Caco-2 (cell line): ENCODE measurements at regions not wholly inside any gene's neighbourhood (a gene's known extent, or its start where the extent isn't known, plus 50 kb on each side); places are given as distances from the start of the nearest gene placed in this dataset.

Source experiments
- BruUV-seq: library from RNA; stranded (reverse); fragments of 400-500 nt; replicated peaks from 2 replicates; lab custom pipeline; 2021; lab: Mats Ljungman, UMichigan
- CTCF ChIA-PET: fragments of 300-600 bp; sonication (Branson Sonifier 250); formaldehyde crosslinking; loops from one replicate; lab custom pipeline; 2022; ENCODE audit warnings: antibody characterized with exemption; lab: Charles Lee
- POLR2A ChIA-PET: fragments of 300-600 bp; sonication (Branson Sonifier 250); formaldehyde crosslinking; loops from one replicate; lab custom pipeline; 2022; ENCODE audit warnings: antibody characterized with exemption; lab: Charles Lee
- DNase-seq, 2 experiments: peaks; one replicate each; pipeline versions ENCODE4 v3.0.0 to v3.0.0-alpha.2; 2020 to 2022
- H3K27me3 ChIP-seq: replicated peaks from 2 replicates; pipeline ENCODE4 v1.6.0; 2011; ENCODE audit warnings: low read length; ENCODE audit not compliant: control insufficient read depth, insufficient read depth
- H3K36me3 ChIP-seq: 2 replicates; pipeline ENCODE4 v1.5.1; 2011; ENCODE audit warnings: low read length; ENCODE audit not compliant: control insufficient read depth, insufficient read depth
- H3K4me1 ChIP-seq: fragments of 250-450 bp; sonication (Bioruptor Pico); 2 replicates; pipeline ENCODE4 v1.5.1; 2020; ENCODE audit warnings: mild to moderate bottlenecking
- H3K4me3 ChIP-seq: 2 replicates; pipeline ENCODE4 v1.5.1; 2011; ENCODE audit warnings: low read depth, mild to moderate bottlenecking, control low read depth, low read length
- H3K9me3 ChIP-seq: fragments of 250-450 bp; sonication (Bioruptor Pico); 2 replicates; pipeline ENCODE4 v1.5.1; 2020; ENCODE audit warnings: mild to moderate bottlenecking, moderate library complexity
- H3K27ac Mint-ChIP-seq: one replicate; pipeline ENCODE4 v1.8.0; 2022; ENCODE audit warnings: mixed read lengths; ENCODE audit not compliant: unreplicated experiment
- H3K27me3 Mint-ChIP-seq: one replicate; pipeline ENCODE4 v1.8.0; 2022; ENCODE audit warnings: mixed read lengths; ENCODE audit not compliant: insufficient read depth, unreplicated experiment
- H3K36me3 Mint-ChIP-seq: one replicate; pipeline ENCODE4 v1.8.0; 2022; ENCODE audit warnings: mild to moderate bottlenecking, mixed read lengths; ENCODE audit not compliant: insufficient read depth, unreplicated experiment
- H3K4me1 Mint-ChIP-seq: one replicate; pipeline ENCODE4 v1.8.0; 2022; ENCODE audit warnings: low read depth, mixed read lengths; ENCODE audit not compliant: unreplicated experiment
- H3K4me3 Mint-ChIP-seq: one replicate; pipeline ENCODE4 v1.8.0; 2022; ENCODE audit warnings: mild to moderate bottlenecking, moderate library complexity, mixed read lengths; ENCODE audit not compliant: unreplicated experiment
- H3K9me3 Mint-ChIP-seq: one replicate; pipeline ENCODE4 v1.8.0; 2022; ENCODE audit warnings: mixed read lengths; ENCODE audit not compliant: unreplicated experiment
- intact Hi-C: fragments of 100-400 bp; cut with micrococcal nuclease; formaldehyde crosslinking; loops from one replicate; pipeline ENCODE4 v1.10.0; 2022; ENCODE audit not compliant: unreplicated experiment
- TF ChIP-seq, protein P1 (sequence below), 2 experiments: fragments of 200-600 bp in 1 of 2; IDR thresholded peaks; 1 replicate in 1 of 2; 2 replicates in 1 of 2; pipeline versions ENCODE4 v1.5.1 to v1.8.0; 2011 to 2022; ENCODE audit warnings: antibody characterized with exemption in 1 of 2, control low read depth in 1 of 2, inconsistent platforms in 1 of 2, low read depth in 1 of 2, low read length in 1 of 2, mild to moderate bottlenecking in 1 of 2, moderate library complexity in 1 of 2; ENCODE audit not compliant: insufficient read depth in 1 of 2, severe bottlenecking in 1 of 2, unreplicated experiment in 1 of 2

DNA sequence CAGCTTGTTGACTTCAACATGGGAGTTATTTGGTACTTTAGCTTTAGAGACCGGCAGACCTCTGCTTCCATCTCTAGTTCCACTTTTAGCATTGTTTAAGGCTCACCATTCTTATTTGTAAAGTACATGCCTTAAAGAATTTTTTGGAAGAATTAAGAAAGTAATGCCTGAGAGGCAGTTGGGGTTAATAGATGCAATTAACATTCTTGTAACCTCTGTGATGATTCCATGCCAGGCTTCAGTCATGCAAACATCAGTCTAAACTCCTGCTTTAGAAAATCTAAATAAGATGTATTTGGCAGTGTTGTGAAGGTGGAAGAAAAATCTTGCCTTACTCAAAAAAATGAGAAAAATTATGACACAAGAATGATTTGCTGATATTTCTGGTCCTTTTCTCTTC is 79.9 kb upstream of the UBAC2 start:
- Histone ChIP-seq H3K27me3 (no peaks in the 10 kb centered on the region), H3K36me3 (no peaks in the 10 kb centered on the region), H3K4me1 (no peaks in the 10 kb centered on the region), H3K9me3 (no peaks in the 10 kb centered on the region), H3K4me3 (no peak overlapping the region)
- ChIA-PET POLR2A (no interaction called here), CTCF (no interaction called here)
- Mint-ChIP-seq H3K27ac (no peak overlapping the region), H3K36me3 (no peaks in the 10 kb centered on the region), H3K9me3 (no peaks in the 10 kb centered on the region), H3K27me3 (peaks cover 5% of the 10 kb centered on the region), H3K4me1 (peaks cover 11% of the 10 kb centered on the region), H3K4me3 (no peak overlapping the region)
- BruUV-seq: no TSS peak
- TF ChIP-seq, protein P1, sequence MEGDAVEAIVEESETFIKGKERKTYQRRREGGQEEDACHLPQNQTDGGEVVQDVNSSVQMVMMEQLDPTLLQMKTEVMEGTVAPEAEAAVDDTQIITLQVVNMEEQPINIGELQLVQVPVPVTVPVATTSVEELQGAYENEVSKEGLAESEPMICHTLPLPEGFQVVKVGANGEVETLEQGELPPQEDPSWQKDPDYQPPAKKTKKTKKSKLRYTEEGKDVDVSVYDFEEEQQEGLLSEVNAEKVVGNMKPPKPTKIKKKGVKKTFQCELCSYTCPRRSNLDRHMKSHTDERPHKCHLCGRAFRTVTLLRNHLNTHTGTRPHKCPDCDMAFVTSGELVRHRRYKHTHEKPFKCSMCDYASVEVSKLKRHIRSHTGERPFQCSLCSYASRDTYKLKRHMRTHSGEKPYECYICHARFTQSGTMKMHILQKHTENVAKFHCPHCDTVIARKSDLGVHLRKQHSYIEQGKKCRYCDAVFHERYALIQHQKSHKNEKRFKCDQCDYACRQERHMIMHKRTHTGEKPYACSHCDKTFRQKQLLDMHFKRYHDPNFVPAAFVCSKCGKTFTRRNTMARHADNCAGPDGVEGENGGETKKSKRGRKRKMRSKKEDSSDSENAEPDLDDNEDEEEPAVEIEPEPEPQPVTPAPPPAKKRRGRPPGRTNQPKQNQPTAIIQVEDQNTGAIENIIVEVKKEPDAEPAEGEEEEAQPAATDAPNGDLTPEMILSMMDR (IDR thresholded peaks at IDR 0.05; ENCODE audit: insufficient read depth in 1 of 2, low read depth in 1 of 2, low read length in 1 of 2, severe bottlenecking in 1 of 2, unreplicated experiment in 1 of 2): no peak
- intact Hi-C loops: no loop called here
- no peak for DNase-seq

DNA sequence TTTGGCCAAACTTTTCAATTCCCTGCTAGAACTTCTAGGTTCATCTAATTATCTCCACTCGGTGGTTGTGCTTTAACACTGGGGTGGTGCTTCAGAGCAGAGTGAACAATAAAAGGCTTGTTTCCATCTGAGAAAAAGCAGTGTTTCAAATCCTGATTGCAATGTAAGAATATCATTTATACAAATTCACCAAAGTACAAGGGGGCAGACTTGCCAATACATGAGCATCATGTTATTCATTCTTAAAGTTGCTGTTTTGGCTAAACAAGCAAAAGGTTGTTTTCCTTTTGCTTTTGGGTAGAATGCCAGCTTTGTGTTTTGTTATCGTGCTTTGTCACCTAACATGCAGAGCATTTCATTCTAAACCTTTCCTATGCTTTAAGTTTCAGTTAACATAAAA is 78.5 kb upstream of the UBAC2 start:
- CTCF ChIA-PET: no interaction called here
- H3K36me3 Mint-ChIP-seq: no peaks in the 10 kb centered on the region

DNA sequence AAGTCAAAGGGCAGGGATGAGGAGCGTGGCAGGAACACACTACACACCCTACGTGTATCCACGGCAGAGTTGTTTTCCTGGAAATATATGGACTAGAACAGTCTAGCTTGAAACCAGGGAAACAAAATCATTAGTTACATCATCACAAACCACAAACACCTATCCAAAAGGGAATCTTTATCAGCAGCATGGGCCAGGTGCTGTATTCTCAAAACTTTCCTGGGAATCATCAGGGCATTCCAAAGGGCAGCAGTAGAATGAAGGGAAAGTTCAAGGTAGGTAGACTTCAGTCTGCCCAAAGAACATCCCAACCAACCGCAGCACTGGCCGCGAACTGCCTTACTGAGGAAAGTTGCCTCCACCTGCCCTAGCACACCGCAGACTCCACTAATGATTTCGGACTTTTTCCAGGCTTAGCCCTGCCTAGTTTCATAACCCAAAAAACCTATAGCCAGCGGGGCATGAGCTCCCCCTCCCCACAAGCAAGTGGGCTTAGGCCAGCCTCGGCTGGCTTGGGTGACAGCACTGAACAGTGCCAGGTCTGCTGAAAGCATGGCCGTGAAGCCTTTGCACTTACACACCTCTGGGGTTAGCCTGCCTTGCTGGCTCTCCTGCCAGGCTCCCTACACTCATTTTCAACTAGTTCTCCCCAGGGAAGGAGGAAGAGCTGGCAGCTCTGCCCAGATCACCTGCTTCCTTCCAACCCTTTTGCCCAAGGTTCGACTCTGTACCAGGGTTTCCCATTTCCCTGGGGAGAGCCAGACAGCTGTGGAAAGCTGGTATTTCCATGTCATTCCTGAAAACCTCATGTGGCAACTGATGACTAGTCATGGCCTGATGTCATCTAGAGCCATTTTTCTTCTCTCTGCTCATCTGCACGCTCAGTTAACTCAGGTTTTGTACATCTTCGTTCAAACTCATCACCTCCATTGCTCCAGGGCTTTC is 77.3 kb upstream of the UBAC2 start:
- no peak for DNase-seq
- no peaks in the 10 kb centered on the region for H3K9me3 Mint-ChIP-seq
- H3K36me3 Mint-ChIP-seq: no peaks in the 10 kb centered on the region
- Histone ChIP-seq H3K9me3 (no peaks in the 10 kb centered on the region), H3K4me3 (no peak overlapping the region), H3K27me3 (no peaks in the 10 kb centered on the region), H3K4me1 (no peaks in the 10 kb centered on the region), H3K36me3 (no peaks in the 10 kb centered on the region)
- TF ChIP-seq, protein P1 (IDR thresholded peaks at IDR 0.05; ENCODE audit: insufficient read depth in 1 of 2, low read depth in 1 of 2, low read length in 1 of 2, severe bottlenecking in 1 of 2, unreplicated experiment in 1 of 2): no peak
- ChIA-PET CTCF (no interaction called here), POLR2A (no interaction called here)
- peaks cover 5% of the 10 kb centered on the region for H3K27me3 Mint-ChIP-seq
- H3K27ac Mint-ChIP-seq: no peak overlapping the region
- peaks cover 11% of the 10 kb centered on the region for H3K4me1 Mint-ChIP-seq
- no peak overlapping the region for H3K4me3 Mint-ChIP-seq
- BruUV-seq: no TSS peak
- intact Hi-C loops: no loop called here

More for the DNA sequence above, 78.5 kb upstream of the UBAC2 start:
- intact Hi-C loops: no loop called here
- DNase-seq: no peak
- TF ChIP-seq, protein P1 (IDR thresholded peaks at IDR 0.05; ENCODE audit: insufficient read depth in 1 of 2, low read depth in 1 of 2, low read length in 1 of 2, severe bottlenecking in 1 of 2, unreplicated experiment in 1 of 2): no peak
- Mint-ChIP-seq H3K9me3 (no peaks in the 10 kb centered on the region), H3K4me1 (peaks cover 11% of the 10 kb centered on the region), H3K27ac (no peak overlapping the region), H3K4me3 (no peak overlapping the region), H3K27me3 (peaks cover 5% of the 10 kb centered on the region)
- H3K9me3 ChIP-seq: no peaks in the 10 kb centered on the region
- H3K27me3 ChIP-seq: no peaks in the 10 kb centered on the region
- no peak overlapping the region for H3K4me3 ChIP-seq
- no peaks in the 10 kb centered on the region for H3K36me3 ChIP-seq
- POLR2A ChIA-PET: no interaction called here
- no peaks in the 10 kb centered on the region for H3K4me1 ChIP-seq
- BruUV-seq: no TSS peak
